ENCODE measurements at regions not wholly inside any gene's neighbourhood (a gene's known extent, or its start where the extent isn't known, plus 50 kb on each side); places are given as distances from the start of the nearest gene placed in this dataset.

DNA sequence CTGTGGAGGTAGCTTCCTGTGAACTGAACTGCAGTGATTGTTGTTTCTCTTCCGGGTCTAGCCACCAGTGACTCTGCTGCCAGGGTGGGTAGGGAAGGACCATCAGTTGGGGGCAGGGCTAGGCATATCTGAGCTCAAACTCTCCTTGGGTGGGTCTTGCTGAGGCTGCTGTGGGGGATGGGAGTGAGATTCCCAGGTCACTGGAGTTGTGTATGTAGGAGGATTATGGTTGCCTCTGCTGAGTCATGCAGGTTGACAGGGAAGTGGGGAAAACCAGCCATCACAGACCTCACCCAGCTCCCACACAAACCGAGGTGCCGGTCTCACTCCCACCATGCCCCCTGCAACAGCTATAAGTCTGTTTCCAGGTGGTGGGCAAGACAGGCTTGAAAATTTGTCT lies 1937.8 kb downstream of the PCDH7 start:
- TF ChIP-seq, protein P1, sequence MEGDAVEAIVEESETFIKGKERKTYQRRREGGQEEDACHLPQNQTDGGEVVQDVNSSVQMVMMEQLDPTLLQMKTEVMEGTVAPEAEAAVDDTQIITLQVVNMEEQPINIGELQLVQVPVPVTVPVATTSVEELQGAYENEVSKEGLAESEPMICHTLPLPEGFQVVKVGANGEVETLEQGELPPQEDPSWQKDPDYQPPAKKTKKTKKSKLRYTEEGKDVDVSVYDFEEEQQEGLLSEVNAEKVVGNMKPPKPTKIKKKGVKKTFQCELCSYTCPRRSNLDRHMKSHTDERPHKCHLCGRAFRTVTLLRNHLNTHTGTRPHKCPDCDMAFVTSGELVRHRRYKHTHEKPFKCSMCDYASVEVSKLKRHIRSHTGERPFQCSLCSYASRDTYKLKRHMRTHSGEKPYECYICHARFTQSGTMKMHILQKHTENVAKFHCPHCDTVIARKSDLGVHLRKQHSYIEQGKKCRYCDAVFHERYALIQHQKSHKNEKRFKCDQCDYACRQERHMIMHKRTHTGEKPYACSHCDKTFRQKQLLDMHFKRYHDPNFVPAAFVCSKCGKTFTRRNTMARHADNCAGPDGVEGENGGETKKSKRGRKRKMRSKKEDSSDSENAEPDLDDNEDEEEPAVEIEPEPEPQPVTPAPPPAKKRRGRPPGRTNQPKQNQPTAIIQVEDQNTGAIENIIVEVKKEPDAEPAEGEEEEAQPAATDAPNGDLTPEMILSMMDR (IDR thresholded peaks at IDR 0.05), result no peak
- no peak for TF ChIP-seq TCF7L2 (IDR thresholded peaks at IDR 0.05; ENCODE audit: low read depth, low read length)

Data from Panc1 (cell line).